ENCODE measurements at regions not wholly inside any gene's neighbourhood (a gene's known extent, or its start where the extent isn't known, plus 50 kb on each side); places are given as distances from the start of the nearest gene placed in this dataset.

Small RNA genes lying in the stretch of these regions (small RNA-seq; reads per million reads assigned to genes)
- gene AC108740.1 = 0 reads per million in 6 experiments

All from A549 (cell line).